Suprapubic skin (tissue), 4 donors: ENCODE measurements at regions not wholly inside any gene's neighbourhood (a gene's known extent, or its start where the extent isn't known, plus 50 kb on each side); places are given as distances from the start of the nearest gene placed in this dataset.

Source experiments
- EP300 ChIP-seq: sonication (generic); formaldehyde crosslinking; IDR thresholded peaks from one replicate; pipeline ENCODE4 v1.6.1; 2017; ENCODE audit warnings: antibody characterized with exemption
- POLR2A ChIP-seq, 2 donors: fragments of 450-650 bp; IDR thresholded peaks; one replicate each; pipeline ENCODE4 v1.6.1; 2017; ENCODE audit warnings: antibody characterized with exemption in 2 of 2, mild to moderate bottlenecking in 2 of 2, moderate library complexity in 2 of 2
- POLR2AphosphoS5 ChIP-seq, 3 donors: sonication (generic); formaldehyde crosslinking; IDR thresholded peaks; one replicate each; pipeline ENCODE4 v1.6.1; 2017; ENCODE audit warnings: antibody characterized with exemption in 3 of 3
- TF ChIP-seq, protein P1 (sequence below), 2 donors: fragments of 200-600 bp in 1 of 2; fragments of 450-650 bp in 1 of 2; sonication (generic) in 1 of 2; IDR thresholded peaks; one replicate each; pipeline ENCODE4 v1.5.1; 2016 to 2019; ENCODE audit warnings: antibody characterized with exemption in 2 of 2, mild to moderate bottlenecking in 1 of 2, moderate library complexity in 1 of 2

DNA sequence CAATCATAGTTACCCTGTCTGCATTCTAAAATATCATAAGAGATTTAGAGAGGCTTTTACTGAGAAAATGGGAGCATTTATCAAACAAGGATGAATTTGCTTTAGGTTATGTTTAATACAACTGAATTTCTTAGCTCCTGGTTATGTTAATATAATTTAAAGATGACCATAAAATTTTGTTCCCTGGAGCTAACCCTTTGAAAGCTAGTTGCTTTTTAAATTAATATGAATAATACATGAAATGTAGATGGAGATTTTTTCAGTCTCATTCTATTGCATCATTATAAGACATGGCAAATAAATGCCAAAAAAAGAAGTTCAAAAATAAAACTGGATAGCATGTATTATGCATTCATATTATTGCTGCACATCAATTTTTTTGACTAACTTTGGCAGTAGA, 344.1 kb upstream of the NXPH2 start:
- TF ChIP-seq EP300 (no peak), POLR2A (IDR thresholded peaks at IDR 0.05) (no peak), POLR2AphosphoS5 (IDR thresholded peaks at IDR 0.05) (no peak)
- TF ChIP-seq, protein P1, sequence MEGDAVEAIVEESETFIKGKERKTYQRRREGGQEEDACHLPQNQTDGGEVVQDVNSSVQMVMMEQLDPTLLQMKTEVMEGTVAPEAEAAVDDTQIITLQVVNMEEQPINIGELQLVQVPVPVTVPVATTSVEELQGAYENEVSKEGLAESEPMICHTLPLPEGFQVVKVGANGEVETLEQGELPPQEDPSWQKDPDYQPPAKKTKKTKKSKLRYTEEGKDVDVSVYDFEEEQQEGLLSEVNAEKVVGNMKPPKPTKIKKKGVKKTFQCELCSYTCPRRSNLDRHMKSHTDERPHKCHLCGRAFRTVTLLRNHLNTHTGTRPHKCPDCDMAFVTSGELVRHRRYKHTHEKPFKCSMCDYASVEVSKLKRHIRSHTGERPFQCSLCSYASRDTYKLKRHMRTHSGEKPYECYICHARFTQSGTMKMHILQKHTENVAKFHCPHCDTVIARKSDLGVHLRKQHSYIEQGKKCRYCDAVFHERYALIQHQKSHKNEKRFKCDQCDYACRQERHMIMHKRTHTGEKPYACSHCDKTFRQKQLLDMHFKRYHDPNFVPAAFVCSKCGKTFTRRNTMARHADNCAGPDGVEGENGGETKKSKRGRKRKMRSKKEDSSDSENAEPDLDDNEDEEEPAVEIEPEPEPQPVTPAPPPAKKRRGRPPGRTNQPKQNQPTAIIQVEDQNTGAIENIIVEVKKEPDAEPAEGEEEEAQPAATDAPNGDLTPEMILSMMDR (IDR thresholded peaks at IDR 0.05), result no peak
